NB4 (cell line): ENCODE measurements at regions not wholly inside any gene's neighbourhood (a gene's known extent, or its start where the extent isn't known, plus 50 kb on each side); places are given as distances from the start of the nearest gene placed in this dataset.

Experiments used
- DNase-seq: peaks from one replicate; pipeline ENCODE4 v3.0.0; 2010; ENCODE audit warnings: low read depth
- H3K4me3 ChIP-seq: one replicate; pipeline ENCODE4 v1.5.1; 2011; ENCODE audit warnings: mild to moderate bottlenecking, low read depth, low read length, moderate library complexity
- CTCF ChIP-seq: IDR thresholded peaks from one replicate; pipeline ENCODE4 v1.5.1; 2012; ENCODE audit warnings: low read depth, low read length
- MAX ChIP-seq: IDR thresholded peaks from 2 replicates; pipeline ENCODE4 v1.6.1; 2011; ENCODE audit warnings: low read depth, low read length
- MYC ChIP-seq: IDR thresholded peaks from 2 replicates; pipeline ENCODE4 v1.6.1; 2011; ENCODE audit warnings: low read depth, low read length
- POLR2A ChIP-seq: IDR thresholded peaks from 2 replicates; pipeline ENCODE4 v1.6.1; 2011; ENCODE audit warnings: mild to moderate bottlenecking; ENCODE audit not compliant: insufficient read length; ENCODE audit errors: extremely low read depth

DNA sequence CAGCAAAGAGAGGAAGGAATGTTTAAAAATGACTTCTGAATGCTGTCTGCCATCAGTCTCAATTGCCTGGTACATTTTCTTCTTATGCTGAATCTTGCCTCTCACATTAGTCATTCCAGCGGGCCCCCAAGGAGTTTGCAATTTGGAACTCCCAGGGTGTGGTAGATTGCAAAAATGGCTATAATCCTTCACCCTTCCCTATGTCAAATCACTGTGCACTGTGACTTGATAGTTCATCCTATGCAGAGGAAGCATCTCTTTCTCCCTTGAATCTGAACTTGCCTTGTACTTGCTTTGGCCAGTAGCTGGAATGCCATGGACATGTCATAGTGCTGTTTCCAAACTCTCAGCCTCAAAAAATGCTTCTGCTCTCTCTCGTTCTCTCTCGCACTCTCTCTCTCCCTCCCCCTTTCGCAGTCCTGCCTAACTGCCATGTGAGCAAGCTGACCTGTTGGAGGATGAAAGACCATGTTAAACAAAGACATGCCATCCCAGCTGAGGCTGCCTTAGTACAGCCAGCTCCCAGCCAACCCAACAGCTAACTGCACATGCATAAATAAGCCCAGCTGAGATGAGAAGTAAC lies 284.0 kb upstream of the TLE4 start:
- no peak for DNase-seq
- no peak for TF ChIP-seq MAX
- no peak for TF ChIP-seq POLR2A
- TF ChIP-seq CTCF = no peak
- no peak for TF ChIP-seq MYC

DNA sequence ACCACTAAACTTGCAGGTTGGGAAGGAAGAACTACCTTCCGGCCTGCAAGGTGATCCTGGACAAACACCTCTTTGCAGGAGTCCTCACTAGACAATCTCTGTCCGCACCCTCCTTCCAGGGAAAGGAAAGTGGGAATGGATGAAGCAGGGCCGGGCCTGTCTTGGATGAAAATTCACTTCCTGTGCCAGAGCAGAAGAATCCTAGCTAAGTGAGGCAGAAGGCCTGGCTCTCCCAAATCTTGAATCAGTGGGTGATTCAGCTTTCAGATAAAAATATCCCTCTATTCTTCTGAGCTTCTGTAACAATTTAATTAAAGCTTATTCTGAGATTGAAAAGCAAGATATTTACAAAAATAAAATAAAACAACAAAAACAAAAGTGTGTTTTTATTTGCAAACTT lies 281.9 kb upstream of the TLE4 start:
- H3K4me3 ChIP-seq = no peak overlapping the region
- no peak for DNase-seq
- TF ChIP-seq CTCF (no peak), MAX (no peak), POLR2A (no peak), MYC (no peak)

More for the DNA sequence above, 284.0 kb upstream of the TLE4 start:
- H3K4me3 ChIP-seq = no peak overlapping the region

GRCh38 chr9:79292731-79293280 lies 279.0 kb upstream of the TLE4 start:
- H3K4me3 ChIP-seq = no peak overlapping the region
- TF ChIP-seq CTCF = peak; percentile 21
- no peak for TF ChIP-seq MAX
- peak; percentile 19 for DNase-seq

DNA sequence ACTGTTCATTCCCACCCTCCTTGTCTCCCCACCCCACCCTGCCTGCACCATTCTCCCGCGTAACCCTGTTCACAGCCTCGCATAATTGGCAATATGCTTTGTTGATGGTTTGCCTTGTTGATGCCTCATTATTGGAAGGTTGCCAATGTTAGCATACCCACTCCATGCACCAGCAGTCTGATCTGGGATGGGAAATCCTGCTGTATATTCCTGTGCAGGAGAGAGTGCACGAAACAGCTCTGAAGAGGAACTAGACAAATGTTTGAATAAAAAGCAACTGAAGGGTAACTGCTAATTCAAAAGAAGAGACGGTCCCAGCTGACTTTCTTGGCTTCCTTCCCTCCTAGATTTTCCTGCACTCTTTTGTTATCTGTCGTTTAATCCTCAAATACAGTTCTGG lies 271.7 kb upstream of the TLE4 start:
- no peak for DNase-seq
- H3K4me3 ChIP-seq = no peak overlapping the region
- no peak for TF ChIP-seq MAX

GRCh38 chr9:79301085-79301484 lies 270.7 kb upstream of the TLE4 start:
- no peak overlapping the region for H3K4me3 ChIP-seq
- no peak for DNase-seq
- TF ChIP-seq MAX (no peak), POLR2A (no peak), CTCF (no peak), MYC (no peak)

DNA sequence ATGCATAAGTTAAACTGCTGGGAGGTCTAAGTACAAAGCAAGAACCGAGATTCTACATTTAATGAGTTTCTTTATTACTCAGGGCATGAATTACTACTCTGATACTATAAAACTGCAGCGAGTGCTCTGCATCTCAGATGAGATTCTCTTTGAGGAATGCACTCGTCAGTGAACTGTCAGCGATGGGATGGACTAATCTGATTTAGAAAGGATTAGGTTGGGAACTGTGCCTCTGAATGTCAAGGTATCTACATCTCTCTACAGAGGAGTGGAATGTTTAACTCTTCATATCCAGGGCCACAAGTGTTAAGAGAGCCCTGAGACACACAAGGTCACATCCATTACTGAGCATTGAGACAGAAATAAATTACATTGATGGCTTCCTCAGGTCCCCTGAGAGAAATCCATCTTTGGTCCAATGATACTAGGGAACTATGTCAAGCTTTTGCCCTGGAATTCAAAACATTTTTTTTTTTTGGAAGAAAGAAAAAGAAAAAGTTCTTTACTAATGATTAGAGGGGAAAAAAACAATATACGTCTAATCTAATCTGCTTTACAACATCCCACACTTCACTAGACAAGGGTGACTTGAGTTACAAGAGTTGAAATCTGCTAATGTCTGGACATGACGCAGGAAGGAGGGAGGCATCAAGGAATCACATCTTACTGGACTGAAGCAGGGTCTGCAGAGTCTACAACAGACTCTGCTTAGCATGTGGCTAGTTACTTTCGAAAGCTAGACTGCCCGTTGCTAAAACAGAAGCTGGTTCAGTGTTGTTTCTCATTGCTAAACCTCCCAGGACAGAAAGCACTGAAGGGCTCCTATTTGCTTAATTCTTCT lies 270.0 kb upstream of the TLE4 start:
- no peak overlapping the region for H3K4me3 ChIP-seq
- TF ChIP-seq CTCF = no peak
- TF ChIP-seq MAX = no peak
- no peak for TF ChIP-seq POLR2A
- no peak for TF ChIP-seq MYC
- no peak for DNase-seq
